ENCODE measurements at regions not wholly inside any gene's neighbourhood (a gene's known extent, or its start where the extent isn't known, plus 50 kb on each side); places are given as distances from the start of the nearest gene placed in this dataset.

DNA sequence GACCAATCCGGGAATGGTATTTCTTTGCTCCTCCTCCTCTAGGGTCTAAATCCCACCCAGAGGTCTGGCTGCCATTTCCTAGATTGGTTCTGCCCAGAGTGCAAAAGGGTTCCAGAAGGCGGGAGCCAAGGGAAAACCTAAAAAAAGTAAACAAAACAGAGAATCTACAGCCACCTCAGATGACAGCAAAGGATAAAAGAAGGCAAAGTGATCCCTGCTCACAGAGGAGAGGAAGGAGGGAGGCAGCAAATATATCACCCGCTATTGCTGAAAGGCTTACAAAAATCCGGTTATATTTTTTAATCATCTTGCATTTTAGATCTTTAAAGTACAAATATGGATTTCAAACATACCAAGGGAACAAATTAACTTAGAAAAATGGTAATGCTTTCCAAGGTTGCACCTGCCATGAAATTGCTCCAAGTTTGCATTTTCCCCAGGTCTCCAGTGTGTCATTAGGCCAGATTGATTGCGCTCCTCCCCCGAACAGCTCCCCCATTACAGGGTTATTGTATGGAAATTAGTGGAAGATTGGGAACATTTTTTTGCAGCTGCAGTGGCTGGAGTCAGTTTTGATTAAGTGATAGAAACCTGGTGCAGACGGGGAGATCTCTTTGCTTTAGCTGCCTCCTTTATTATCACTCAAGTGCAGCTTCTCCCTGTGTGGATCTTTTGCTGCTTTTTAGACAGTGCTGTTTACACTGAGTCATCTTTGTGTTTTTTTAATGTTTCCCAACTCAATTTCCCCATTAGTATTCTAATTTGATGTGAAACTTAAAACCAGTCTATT is 280.5 kb upstream of the CAMK1G start:
- peaks cover 5% of the 10 kb centered on the region for H3K27me3 ChIP-seq (ENCODE audit: insufficient read depth, low read length, poor library complexity)
- no peak overlapping the region for H3K4me2 ChIP-seq (ENCODE audit: insufficient read depth, low read length)
- no peaks in the 10 kb centered on the region for H3K9me3 ChIP-seq (ENCODE audit: insufficient read depth, low read length, severe bottlenecking)
- ATAC-seq (ENCODE audit: insufficient read depth, low read depth) (no peak), DNase-seq (no peak)
- TF ChIP-seq, protein P1, sequence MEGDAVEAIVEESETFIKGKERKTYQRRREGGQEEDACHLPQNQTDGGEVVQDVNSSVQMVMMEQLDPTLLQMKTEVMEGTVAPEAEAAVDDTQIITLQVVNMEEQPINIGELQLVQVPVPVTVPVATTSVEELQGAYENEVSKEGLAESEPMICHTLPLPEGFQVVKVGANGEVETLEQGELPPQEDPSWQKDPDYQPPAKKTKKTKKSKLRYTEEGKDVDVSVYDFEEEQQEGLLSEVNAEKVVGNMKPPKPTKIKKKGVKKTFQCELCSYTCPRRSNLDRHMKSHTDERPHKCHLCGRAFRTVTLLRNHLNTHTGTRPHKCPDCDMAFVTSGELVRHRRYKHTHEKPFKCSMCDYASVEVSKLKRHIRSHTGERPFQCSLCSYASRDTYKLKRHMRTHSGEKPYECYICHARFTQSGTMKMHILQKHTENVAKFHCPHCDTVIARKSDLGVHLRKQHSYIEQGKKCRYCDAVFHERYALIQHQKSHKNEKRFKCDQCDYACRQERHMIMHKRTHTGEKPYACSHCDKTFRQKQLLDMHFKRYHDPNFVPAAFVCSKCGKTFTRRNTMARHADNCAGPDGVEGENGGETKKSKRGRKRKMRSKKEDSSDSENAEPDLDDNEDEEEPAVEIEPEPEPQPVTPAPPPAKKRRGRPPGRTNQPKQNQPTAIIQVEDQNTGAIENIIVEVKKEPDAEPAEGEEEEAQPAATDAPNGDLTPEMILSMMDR (IDR thresholded peaks at IDR 0.05; ENCODE audit: borderline replicate concordance, extremely low read depth, low read length, poor library complexity, severe bottlenecking), result no peak
- no peak for TF ChIP-seq EZH2 (IDR thresholded peaks at IDR 0.05; ENCODE audit: borderline replicate concordance, low read depth, low read length, severe bottlenecking)
- no peak overlapping the region for H2AFZ ChIP-seq (ENCODE audit: low read depth, low read length)
- H3K4me3 ChIP-seq (ENCODE audit: low read depth in 1 of 2, low read length in 2 of 2), result no peak overlapping the region
- H3K36me3 ChIP-seq (ENCODE audit: insufficient read depth, low read length), result no peaks in the 10 kb centered on the region
- H4K20me1 ChIP-seq (ENCODE audit: insufficient read depth, low read length), result no peaks in the 10 kb centered on the region
- H3K27ac ChIP-seq (ENCODE audit: low read length), result no peak overlapping the region
- no peaks in the 10 kb centered on the region for H3K4me1 ChIP-seq (ENCODE audit: insufficient read depth, low read length)
- no peak overlapping the region for H3K9ac ChIP-seq (ENCODE audit: low read depth, low read length)
- no peaks in the 10 kb centered on the region for H3K79me2 ChIP-seq (ENCODE audit: insufficient read depth, low read length)

DNA sequence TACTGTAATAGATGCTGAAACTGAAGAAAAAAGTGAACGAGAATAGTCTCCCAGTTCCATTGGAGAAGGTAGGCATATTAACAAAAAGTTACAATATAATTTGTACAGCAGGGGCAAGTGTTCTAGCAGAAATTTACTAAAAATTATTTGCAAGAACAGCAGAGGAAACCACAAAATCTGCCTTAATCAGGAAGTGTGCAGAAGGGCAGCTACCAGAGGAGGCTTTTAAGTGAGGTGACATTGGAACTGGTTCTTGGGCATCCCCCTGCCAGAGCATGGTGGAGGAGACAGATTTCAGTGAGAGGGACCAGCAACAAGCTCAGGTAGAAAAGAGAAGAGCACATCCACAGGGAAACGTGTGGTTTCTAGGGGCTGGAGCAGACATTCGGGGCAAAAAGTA is 279.3 kb upstream of the CAMK1G start:
- Histone ChIP-seq H2AFZ (ENCODE audit: low read depth, low read length) (no peak overlapping the region), H3K4me3 (ENCODE audit: low read depth in 1 of 2, low read length in 2 of 2) (no peak overlapping the region), H3K4me1 (ENCODE audit: insufficient read depth, low read length) (no peaks in the 10 kb centered on the region), H3K36me3 (ENCODE audit: insufficient read depth, low read length) (no peaks in the 10 kb centered on the region), H3K79me2 (ENCODE audit: insufficient read depth, low read length) (no peaks in the 10 kb centered on the region), H3K9ac (ENCODE audit: low read depth, low read length) (no peak overlapping the region), H3K27ac (ENCODE audit: low read length) (no peak overlapping the region), H3K9me3 (ENCODE audit: insufficient read depth, low read length, severe bottlenecking) (no peaks in the 10 kb centered on the region), H4K20me1 (ENCODE audit: insufficient read depth, low read length) (no peaks in the 10 kb centered on the region), H3K4me2 (ENCODE audit: insufficient read depth, low read length) (no peak overlapping the region), H3K27me3 (ENCODE audit: insufficient read depth, low read length, poor library complexity) (peaks cover 5% of the 10 kb centered on the region)
- TF ChIP-seq, protein P1 (IDR thresholded peaks at IDR 0.05; ENCODE audit: borderline replicate concordance, extremely low read depth, low read length, poor library complexity, severe bottlenecking), result no peak
- TF ChIP-seq EZH2 (IDR thresholded peaks at IDR 0.05; ENCODE audit: borderline replicate concordance, low read depth, low read length, severe bottlenecking), result no peak
- no peak for DNase-seq
- ATAC-seq (ENCODE audit: insufficient read depth, low read depth), result no peak

DNA sequence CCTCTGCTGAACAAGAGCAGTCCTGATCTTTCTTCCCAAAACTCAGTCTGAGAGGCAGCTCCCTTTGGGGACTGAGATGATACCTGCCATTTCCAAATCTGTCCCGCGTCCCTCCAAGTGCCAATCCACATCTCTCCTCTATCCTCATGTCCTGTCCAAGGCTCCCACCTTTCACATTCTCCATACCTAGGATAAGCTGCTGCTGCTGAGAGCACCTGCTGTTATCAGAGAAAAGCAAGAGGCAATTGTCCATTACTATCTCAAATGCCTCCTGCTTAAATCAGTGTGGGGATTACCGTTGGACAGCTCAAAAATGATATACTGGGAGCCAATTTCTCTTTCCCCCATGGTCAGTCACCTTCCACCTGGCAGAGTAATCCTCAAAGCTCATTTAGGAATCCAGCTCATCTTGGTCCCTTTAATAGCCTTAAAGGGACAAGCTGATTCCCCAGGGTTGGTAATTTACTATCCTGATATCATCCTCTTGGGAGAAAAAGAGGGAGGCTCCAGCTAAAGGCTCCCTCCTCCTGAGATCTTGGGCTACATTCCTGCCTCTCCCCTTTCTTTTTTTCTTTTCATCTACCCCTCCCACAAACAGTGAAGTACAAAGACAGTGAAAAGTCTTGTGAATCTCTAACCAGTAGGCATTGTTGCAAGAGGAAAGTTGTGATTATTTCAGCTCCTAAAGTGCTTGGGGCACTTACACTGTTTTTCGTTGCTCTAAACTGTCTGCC is 278.1 kb upstream of the CAMK1G start:
- TF ChIP-seq, protein P1 (IDR thresholded peaks at IDR 0.05; ENCODE audit: borderline replicate concordance, extremely low read depth, low read length, poor library complexity, severe bottlenecking), result no peak
- TF ChIP-seq EZH2 (IDR thresholded peaks at IDR 0.05; ENCODE audit: borderline replicate concordance, low read depth, low read length, severe bottlenecking), result no peak
- H3K27ac ChIP-seq (ENCODE audit: low read length), result no peak overlapping the region
- peaks cover 5% of the 10 kb centered on the region for H3K27me3 ChIP-seq (ENCODE audit: insufficient read depth, low read length, poor library complexity)
- H3K79me2 ChIP-seq (ENCODE audit: insufficient read depth, low read length), result no peaks in the 10 kb centered on the region
- H3K36me3 ChIP-seq (ENCODE audit: insufficient read depth, low read length), result no peaks in the 10 kb centered on the region
- H3K4me3 ChIP-seq (ENCODE audit: low read depth in 1 of 2, low read length in 2 of 2), result no peak overlapping the region
- no peaks in the 10 kb centered on the region for H3K4me1 ChIP-seq (ENCODE audit: insufficient read depth, low read length)
- no peak overlapping the region for H2AFZ ChIP-seq (ENCODE audit: low read depth, low read length)
- DNase-seq (no peak), ATAC-seq (ENCODE audit: insufficient read depth, low read depth) (no peak)
- H4K20me1 ChIP-seq (ENCODE audit: insufficient read depth, low read length), result no peaks in the 10 kb centered on the region
- no peak overlapping the region for H3K4me2 ChIP-seq (ENCODE audit: insufficient read depth, low read length)
- H3K9me3 ChIP-seq (ENCODE audit: insufficient read depth, low read length, severe bottlenecking), result no peaks in the 10 kb centered on the region
- no peak overlapping the region for H3K9ac ChIP-seq (ENCODE audit: low read depth, low read length)

All from DND-41 (cell line).